Activated naive CD8-positive, alpha-beta T cell treated with anti-CD3 and anti-CD28 coated beads, Interleukin-2, amount 10 ng/mL, durations not matched to agents 7 days and 5 days (primary cell): ENCODE measurements at regions not wholly inside any gene's neighbourhood (a gene's known extent, or its start where the extent isn't known, plus 50 kb on each side); places are given as distances from the start of the nearest gene placed in this dataset.
"Not testable (repeated sequence)": the region's sequence is repeated elsewhere in the genome, so short reads cannot be mapped to it uniquely, and the experiment has no call there.

Experiments
- ATAC-seq: fragments of 150-1000 bp; cut with Tn5 transposase; one replicate; pipeline ENCODE4 v1.10.0; 2021; ENCODE audit warnings: low read depth, moderate library complexity
- POLR2A ChIA-PET: fragments of 350-600 bp; sonication (Branson Sonifier 250); formaldehyde crosslinking; loops from one replicate; lab custom pipeline; 2021; ENCODE audit warnings: antibody characterized with exemption; lab: Charles Lee
- DNase-seq: peaks from one replicate; pipeline ENCODE4 v3.0.0; 2021
- H3K27ac Mint-ChIP-seq: one replicate; pipeline ENCODE4 v1.8.0; 2022; ENCODE audit warnings: mild to moderate bottlenecking, mixed read lengths
- H3K27me3 Mint-ChIP-seq: one replicate; pipeline ENCODE4 v1.8.0; 2022; ENCODE audit warnings: mild to moderate bottlenecking, moderate library complexity, mixed read lengths
- H3K36me3 Mint-ChIP-seq: one replicate; pipeline ENCODE4 v1.8.0; 2021; ENCODE audit warnings: mild to moderate bottlenecking, mixed read lengths
- H3K4me1 Mint-ChIP-seq: one replicate; pipeline ENCODE4 v1.8.0; 2021; ENCODE audit warnings: mixed read lengths
- H3K4me3 Mint-ChIP-seq: one replicate; pipeline ENCODE4 v1.8.0; 2022; ENCODE audit warnings: mild to moderate bottlenecking, moderate library complexity, mixed read lengths
- H3K9me3 Mint-ChIP-seq: one replicate; pipeline ENCODE4 v1.8.0; 2021; ENCODE audit warnings: mixed read lengths

- H3K9me3 Mint-ChIP-seq, H3K27me3 Mint-ChIP-seq, H3K36me3 Mint-ChIP-seq, ATAC-seq, POLR2A ChIA-PET, H3K4me3 Mint-ChIP-seq, H3K4me1 Mint-ChIP-seq, DNase-seq, H3K27ac Mint-ChIP-seq: not testable (repeated sequence)
These were observed 166.7 kb downstream of the CENPF start for GRCh38 chr1:214769666-214770065.

DNA sequence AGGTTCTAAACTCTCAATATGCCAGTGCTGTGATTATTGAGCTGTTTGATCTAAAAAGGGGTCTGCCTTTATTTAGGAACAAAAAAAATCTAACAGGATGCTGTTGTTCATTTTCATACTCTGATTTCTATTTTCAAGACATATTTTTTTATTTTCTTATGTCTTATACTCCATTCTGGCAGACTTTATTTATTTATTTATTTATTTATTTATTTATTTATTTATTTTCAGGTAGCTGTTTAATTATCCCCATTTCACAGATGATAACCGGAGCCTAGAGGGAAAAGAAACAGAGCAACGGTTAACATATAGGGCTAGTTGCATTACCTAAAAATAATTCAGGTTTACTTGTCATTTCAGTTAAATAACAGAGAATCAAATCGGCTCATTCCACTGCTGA is 174.4 kb downstream of the CENPF start:
- no peaks in the 10 kb centered on the region for H3K9me3 Mint-ChIP-seq

GRCh38 chr1:214791961-214792360 is 189.0 kb downstream of the CENPF start:
- POLR2A ChIA-PET: no interaction called here
- ATAC-seq: no peak
- no peaks in the 10 kb centered on the region for H3K9me3 Mint-ChIP-seq
- DNase-seq: no peak
- H3K27me3 Mint-ChIP-seq: no peaks in the 10 kb centered on the region
- no peaks in the 10 kb centered on the region for H3K4me1 Mint-ChIP-seq
- H3K27ac Mint-ChIP-seq: no peak overlapping the region
- no peaks in the 10 kb centered on the region for H3K36me3 Mint-ChIP-seq
- no peak overlapping the region for H3K4me3 Mint-ChIP-seq

More for the DNA sequence above, 174.4 kb downstream of the CENPF start:
- Mint-ChIP-seq H3K4me1 (no peaks in the 10 kb centered on the region), H3K27me3 (no peaks in the 10 kb centered on the region), H3K27ac (no peak overlapping the region), H3K4me3 (no peak overlapping the region), H3K36me3 (no peaks in the 10 kb centered on the region)
- DNase-seq (no peak), ATAC-seq (no peak)
- POLR2A ChIA-PET: no interaction called here

- ATAC-seq: no peak
- H3K4me3 Mint-ChIP-seq: no peak overlapping the region
These were observed 189.7 kb downstream of the CENPF start for GRCh38 chr1:214792527-214793186.

GRCh38 chr1:214793708-214794107 is 190.7 kb downstream of the CENPF start:
- H3K9me3 Mint-ChIP-seq: no peaks in the 10 kb centered on the region
- no peak overlapping the region for H3K27ac Mint-ChIP-seq
- H3K27me3 Mint-ChIP-seq: no peaks in the 10 kb centered on the region

More at GRCh38 chr1:214792527-214793186, 189.7 kb downstream of the CENPF start:
- H3K4me1 Mint-ChIP-seq: no peaks in the 10 kb centered on the region
- no peaks in the 10 kb centered on the region for H3K36me3 Mint-ChIP-seq
- H3K27me3 Mint-ChIP-seq: no peaks in the 10 kb centered on the region
- POLR2A ChIA-PET: no interaction called here
- H3K27ac Mint-ChIP-seq: no peak overlapping the region
- DNase-seq: no peak
- no peaks in the 10 kb centered on the region for H3K9me3 Mint-ChIP-seq

GRCh38 chr1:214801191-214801590 is 198.2 kb downstream of the CENPF start:
- Mint-ChIP-seq H3K9me3 (peaks cover 2% of the 10 kb centered on the region), H3K4me1 (no peaks in the 10 kb centered on the region), H3K27ac (no peak overlapping the region), H3K4me3 (no peak overlapping the region), H3K27me3 (no peaks in the 10 kb centered on the region), H3K36me3 (no peaks in the 10 kb centered on the region)
- ATAC-seq: no peak
- no peak for DNase-seq
- POLR2A ChIA-PET: no interaction called here

More at GRCh38 chr1:214793708-214794107, 190.7 kb downstream of the CENPF start:
- no peak for ATAC-seq
- POLR2A ChIA-PET: no interaction called here
- H3K4me3 Mint-ChIP-seq: no peak overlapping the region
- H3K4me1 Mint-ChIP-seq: no peaks in the 10 kb centered on the region
- DNase-seq: no peak
- H3K36me3 Mint-ChIP-seq: no peaks in the 10 kb centered on the region

- Mint-ChIP-seq H3K36me3 (no peaks in the 10 kb centered on the region), H3K4me1 (no peaks in the 10 kb centered on the region), H3K9me3 (peaks cover 6% of the 10 kb centered on the region), H3K4me3 (no peak overlapping the region), H3K27me3 (no peaks in the 10 kb centered on the region), H3K27ac (no peak overlapping the region)
- POLR2A ChIA-PET: no interaction called here
- ATAC-seq (no peak), DNase-seq (no peak)
These were observed 206.0 kb downstream of the CENPF start for GRCh38 chr1:214808845-214809460.

- Mint-ChIP-seq H3K27ac (no peak overlapping the region), H3K36me3 (no peaks in the 10 kb centered on the region), H3K27me3 (no peaks in the 10 kb centered on the region), H3K4me1 (no peaks in the 10 kb centered on the region), H3K9me3 (no peaks in the 10 kb centered on the region), H3K4me3 (no peak overlapping the region)
- ATAC-seq (no peak), DNase-seq (no peak)
- POLR2A ChIA-PET: no interaction called here
These were observed 213.6 kb downstream of the CENPF start for GRCh38 chr1:214816603-214817002.

- Mint-ChIP-seq H3K36me3 (no peaks in the 10 kb centered on the region), H3K4me1 (no peaks in the 10 kb centered on the region), H3K9me3 (peaks cover 3% of the 10 kb centered on the region), H3K4me3 (no peak overlapping the region), H3K27me3 (no peaks in the 10 kb centered on the region), H3K27ac (no peak overlapping the region)
- POLR2A ChIA-PET: no interaction called here
- ATAC-seq (no peak), DNase-seq (no peak)
These were observed 220.5 kb downstream of the CENPF start for GRCh38 chr1:214823311-214824117.

DNA sequence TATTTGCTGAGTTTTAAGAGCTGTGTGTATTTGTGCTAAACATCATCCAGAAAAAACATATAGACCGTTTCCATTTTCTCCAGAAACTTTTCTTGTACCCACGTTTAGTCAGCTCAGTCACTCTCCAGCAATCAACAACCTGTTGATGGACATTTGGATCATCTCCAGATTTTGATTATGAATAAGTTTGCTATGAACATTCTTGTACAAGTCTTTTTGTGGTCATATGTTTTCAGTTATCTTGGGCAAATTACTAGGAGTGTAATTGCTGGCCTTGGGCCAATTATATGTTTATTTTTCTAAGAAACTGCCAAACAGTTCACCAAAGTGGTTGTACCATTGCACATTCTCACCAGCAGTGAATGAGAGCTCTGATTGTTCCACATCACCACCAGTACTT is 221.8 kb downstream of the CENPF start:
- no peak overlapping the region for H3K27ac Mint-ChIP-seq

GRCh38 chr1:214826619-214827018 is 223.6 kb downstream of the CENPF start:
- Mint-ChIP-seq H3K27me3 (no peaks in the 10 kb centered on the region), H3K27ac (no peak overlapping the region), H3K36me3 (no peaks in the 10 kb centered on the region), H3K9me3 (peaks cover 3% of the 10 kb centered on the region), H3K4me3 (no peak overlapping the region), H3K4me1 (no peaks in the 10 kb centered on the region)
- POLR2A ChIA-PET: no interaction called here
- ATAC-seq: no peak
- DNase-seq: no peak

More for the DNA sequence above, 221.8 kb downstream of the CENPF start:
- H3K4me1 Mint-ChIP-seq: no peaks in the 10 kb centered on the region
- H3K9me3 Mint-ChIP-seq: peaks cover 3% of the 10 kb centered on the region
- POLR2A ChIA-PET: no interaction called here
- no peak overlapping the region for H3K4me3 Mint-ChIP-seq
- H3K36me3 Mint-ChIP-seq: no peaks in the 10 kb centered on the region
- H3K27me3 Mint-ChIP-seq: no peaks in the 10 kb centered on the region
- ATAC-seq (no peak), DNase-seq (no peak)

GRCh38 chr1:214827883-214828282 is 224.9 kb downstream of the CENPF start:
- H3K27me3 Mint-ChIP-seq: no peaks in the 10 kb centered on the region
- H3K4me1 Mint-ChIP-seq: no peaks in the 10 kb centered on the region
- POLR2A ChIA-PET: no interaction called here
- H3K9me3 Mint-ChIP-seq: no peaks in the 10 kb centered on the region
- no peak overlapping the region for H3K27ac Mint-ChIP-seq
- DNase-seq (no peak), ATAC-seq (no peak)
- H3K4me3 Mint-ChIP-seq: no peak overlapping the region
- H3K36me3 Mint-ChIP-seq: no peaks in the 10 kb centered on the region

DNA sequence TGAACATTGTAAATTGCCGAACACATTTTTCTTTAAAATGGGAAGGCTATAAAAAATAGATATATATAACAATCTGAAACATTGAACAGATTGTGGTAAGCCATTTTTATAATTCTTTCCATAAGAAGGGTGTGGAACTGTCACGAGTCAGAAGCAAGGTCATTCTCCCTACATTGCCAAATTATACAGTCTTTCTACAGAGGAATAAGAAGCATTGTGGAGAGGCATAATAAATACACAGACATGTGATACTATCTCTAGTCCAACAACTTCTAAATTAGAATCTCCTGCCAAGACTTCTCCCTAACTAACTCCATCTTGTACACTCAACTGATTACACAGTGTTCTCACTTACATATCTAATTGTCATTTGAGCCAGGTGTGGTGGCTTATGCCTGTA is 227.9 kb downstream of the CENPF start:
- H3K27me3 Mint-ChIP-seq: no peaks in the 10 kb centered on the region
- DNase-seq (no peak), ATAC-seq (no peak)
- POLR2A ChIA-PET: no interaction called here
- no peak overlapping the region for H3K27ac Mint-ChIP-seq
- no peak overlapping the region for H3K4me3 Mint-ChIP-seq
- no peaks in the 10 kb centered on the region for H3K9me3 Mint-ChIP-seq
- no peaks in the 10 kb centered on the region for H3K4me1 Mint-ChIP-seq
- no peaks in the 10 kb centered on the region for H3K36me3 Mint-ChIP-seq

GRCh38 chr1:214831956-214832355 is 229.0 kb downstream of the CENPF start:
- DNase-seq (no peak), ATAC-seq (no peak)
- no peak overlapping the region for H3K27ac Mint-ChIP-seq
- H3K36me3 Mint-ChIP-seq: no peaks in the 10 kb centered on the region
- H3K4me3 Mint-ChIP-seq: no peak overlapping the region
- no peaks in the 10 kb centered on the region for H3K9me3 Mint-ChIP-seq
- POLR2A ChIA-PET: no interaction called here
- no peaks in the 10 kb centered on the region for H3K4me1 Mint-ChIP-seq
- H3K27me3 Mint-ChIP-seq: no peaks in the 10 kb centered on the region
